Suprapubic skin (tissue), 3 donors: ENCODE measurements at regions not wholly inside any gene's neighbourhood (a gene's known extent, or its start where the extent isn't known, plus 50 kb on each side); places are given as distances from the start of the nearest gene placed in this dataset.

Source experiments
- CTCF ChIP-seq, 2 donors: fragments of 200-600 bp in 1 of 2; fragments of 450-650 bp in 1 of 2; sonication (generic) in 1 of 2; IDR thresholded peaks; one replicate each; pipeline ENCODE4 v1.5.1; 2016 to 2019; ENCODE audit warnings: antibody characterized with exemption in 2 of 2, mild to moderate bottlenecking in 1 of 2, moderate library complexity in 1 of 2
- POLR2AphosphoS5 ChIP-seq, 3 donors: sonication (generic); formaldehyde crosslinking; IDR thresholded peaks; one replicate each; pipeline ENCODE4 v1.6.1; 2017; ENCODE audit warnings: antibody characterized with exemption in 3 of 3

GRCh38 chr13:105678072-105678471, 857.4 kb downstream of the EFNB2 start:
- TF ChIP-seq POLR2AphosphoS5 (IDR thresholded peaks at IDR 0.05) (no peak), CTCF (IDR thresholded peaks at IDR 0.05) (no peak)
